ENCODE measurements at regions not wholly inside any gene's neighbourhood (a gene's known extent, or its start where the extent isn't known, plus 50 kb on each side); places are given as distances from the start of the nearest gene placed in this dataset.

DNA sequence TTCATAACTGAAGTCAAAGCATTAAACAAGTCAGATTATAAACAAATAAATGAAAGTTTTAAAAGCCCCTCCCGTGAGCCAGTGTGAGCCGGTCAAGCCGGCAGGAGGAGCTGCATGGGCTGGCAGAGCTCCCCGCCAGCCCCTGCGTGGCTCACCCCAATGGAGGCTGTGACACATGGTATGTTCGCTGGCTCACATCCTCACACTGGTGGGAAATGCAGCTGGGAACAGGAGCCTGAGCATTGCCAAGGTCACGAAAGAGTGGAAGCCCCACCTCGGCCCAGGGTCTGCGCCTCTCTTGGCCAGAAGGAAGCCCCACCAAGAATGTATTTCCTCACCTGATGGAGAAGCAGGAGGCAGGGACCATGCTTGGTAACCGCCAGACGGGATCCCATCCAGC, 261.7 kb upstream of the TCERG1L start:
- Histone ChIP-seq H4K20me1 (ENCODE audit: control insufficient read depth, insufficient read depth) (no peaks in the 10 kb centered on the region), H3K36me3 (ENCODE audit: control insufficient read depth in 2 of 2, insufficient read depth in 2 of 2, low read length in 1 of 2) (no peaks in the 10 kb centered on the region), H3K4me2 (ENCODE audit: control insufficient read depth, insufficient read depth) (no peak overlapping the region), H3K27me3 (replicated peaks in 1 of 2; ENCODE audit: control insufficient read depth in 2 of 2, insufficient read depth in 2 of 2, low read length in 1 of 2) (no peaks in the 10 kb centered on the region), H3K4me3 (no peak overlapping the region), H3K9ac (ENCODE audit: control insufficient read depth, insufficient read depth, low read length) (no peak overlapping the region), H3K9me3 (replicated peaks; ENCODE audit: control insufficient read depth, insufficient read depth, low read length) (no peaks in the 10 kb centered on the region), H3K4me1 (ENCODE audit: control insufficient read depth, insufficient read depth, low read length) (no peaks in the 10 kb centered on the region), H3K79me2 (ENCODE audit: control insufficient read depth, insufficient read depth, low read length) (no peaks in the 10 kb centered on the region), H2AFZ (ENCODE audit: control insufficient read depth, low read depth, low read length) (no peak overlapping the region), H3K27ac (ENCODE audit: control insufficient read depth, insufficient read depth) (no peak overlapping the region)
- in situ Hi-C loops (cut with MboI), result no loop called here
- ChIA-PET POLR2A (no interaction called here), SMC1A (ENCODE audit: uncharacterized antibody, unreplicated experiment) (interaction anchor here (1.3 kb wide), 1 partner anchor 10 kb away, joined by 4 read pairs; no protein-coding TSS in a partner anchor), RAD21 (ENCODE audit: unreplicated experiment) (no interaction called here), CTCF (no interaction called here)
- no peak for DNase-seq (ENCODE audit: low read depth, low spot score)
- intact Hi-C loops (cut with micrococcal nuclease; ENCODE audit: unreplicated experiment), result no loop called here
- no peak for FAIRE-seq
- WGBS (ENCODE audit: insufficient coverage, insufficient replicate concordance, low lambda C conversion rate, missing lambda C conversion rate), result 25% methylated on average over 11 of the region's 11 CpGs
- TF ChIP-seq PAX5 (IDR thresholded peaks at IDR 0.05; ENCODE audit: borderline replicate concordance, low read depth, low read length) (no peak), SMC3 (IDR thresholded peaks at IDR 0.05; ENCODE audit: borderline replicate concordance, low read length) (no peak), NR2C2 (IDR thresholded peaks at IDR 0.05; ENCODE audit: borderline replicate concordance, control insufficient read depth, insufficient read length, low read depth) (no peak), CBX3 (IDR thresholded peaks at IDR 0.05; ENCODE audit: borderline replicate concordance, low read depth) (no peak), MTA2 (IDR thresholded peaks at IDR 0.05; ENCODE audit: low read depth) (no peak), EP300 (IDR thresholded peaks at IDR 0.05; ENCODE audit: borderline replicate concordance in 1 of 2, control insufficient read depth in 1 of 2, low read depth in 2 of 2, low read length in 2 of 2) (no peak), NFYB (IDR thresholded peaks at IDR 0.05; ENCODE audit: insufficient read depth, low read depth, low read length) (no peak), SREBF1 (IDR thresholded peaks at IDR 0.05; ENCODE audit: low read length) (no peak), IRF4 (IDR thresholded peaks at IDR 0.05; ENCODE audit: low read depth, low read length) (no peak), NBN (IDR thresholded peaks at IDR 0.05) (no peak), SPI1 (IDR thresholded peaks at IDR 0.05; ENCODE audit: borderline replicate concordance, insufficient read depth, low read depth, low read length) (no peak), MXI1 (IDR thresholded peaks at IDR 0.05; ENCODE audit: low read depth, low read length) (no peak)
- TF ChIP-seq, protein P1, sequence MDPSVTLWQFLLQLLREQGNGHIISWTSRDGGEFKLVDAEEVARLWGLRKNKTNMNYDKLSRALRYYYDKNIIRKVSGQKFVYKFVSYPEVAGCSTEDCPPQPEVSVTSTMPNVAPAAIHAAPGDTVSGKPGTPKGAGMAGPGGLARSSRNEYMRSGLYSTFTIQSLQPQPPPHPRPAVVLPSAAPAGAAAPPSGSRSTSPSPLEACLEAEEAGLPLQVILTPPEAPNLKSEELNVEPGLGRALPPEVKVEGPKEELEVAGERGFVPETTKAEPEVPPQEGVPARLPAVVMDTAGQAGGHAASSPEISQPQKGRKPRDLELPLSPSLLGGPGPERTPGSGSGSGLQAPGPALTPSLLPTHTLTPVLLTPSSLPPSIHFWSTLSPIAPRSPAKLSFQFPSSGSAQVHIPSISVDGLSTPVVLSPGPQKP (IDR thresholded peaks at IDR 0.05; ENCODE audit: low read depth, low read length), result no peak
- TF ChIP-seq, protein P2, sequence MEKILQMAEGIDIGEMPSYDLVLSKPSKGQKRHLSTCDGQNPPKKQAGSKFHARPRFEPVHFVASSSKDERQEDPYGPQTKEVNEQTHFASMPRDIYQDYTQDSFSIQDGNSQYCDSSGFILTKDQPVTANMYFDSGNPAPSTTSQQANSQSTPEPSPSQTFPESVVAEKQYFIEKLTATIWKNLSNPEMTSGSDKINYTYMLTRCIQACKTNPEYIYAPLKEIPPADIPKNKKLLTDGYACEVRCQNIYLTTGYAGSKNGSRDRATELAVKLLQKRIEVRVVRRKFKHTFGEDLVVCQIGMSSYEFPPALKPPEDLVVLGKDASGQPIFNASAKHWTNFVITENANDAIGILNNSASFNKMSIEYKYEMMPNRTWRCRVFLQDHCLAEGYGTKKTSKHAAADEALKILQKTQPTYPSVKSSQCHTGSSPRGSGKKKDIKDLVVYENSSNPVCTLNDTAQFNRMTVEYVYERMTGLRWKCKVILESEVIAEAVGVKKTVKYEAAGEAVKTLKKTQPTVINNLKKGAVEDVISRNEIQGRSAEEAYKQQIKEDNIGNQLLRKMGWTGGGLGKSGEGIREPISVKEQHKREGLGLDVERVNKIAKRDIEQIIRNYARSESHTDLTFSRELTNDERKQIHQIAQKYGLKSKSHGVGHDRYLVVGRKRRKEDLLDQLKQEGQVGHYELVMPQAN (conservative IDR thresholded peaks at IDR 0.05), result no peak
- TF ChIP-seq, protein P3, sequence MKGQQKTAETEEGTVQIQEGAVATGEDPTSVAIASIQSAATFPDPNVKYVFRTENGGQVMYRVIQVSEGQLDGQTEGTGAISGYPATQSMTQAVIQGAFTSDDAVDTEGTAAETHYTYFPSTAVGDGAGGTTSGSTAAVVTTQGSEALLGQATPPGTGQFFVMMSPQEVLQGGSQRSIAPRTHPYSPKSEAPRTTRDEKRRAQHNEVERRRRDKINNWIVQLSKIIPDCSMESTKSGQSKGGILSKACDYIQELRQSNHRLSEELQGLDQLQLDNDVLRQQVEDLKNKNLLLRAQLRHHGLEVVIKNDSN (IDR thresholded peaks at IDR 0.05; ENCODE audit: borderline replicate concordance, extremely low read length, insufficient read depth, low read depth, low read length), result no peak
- TF ChIP-seq, protein P4, sequence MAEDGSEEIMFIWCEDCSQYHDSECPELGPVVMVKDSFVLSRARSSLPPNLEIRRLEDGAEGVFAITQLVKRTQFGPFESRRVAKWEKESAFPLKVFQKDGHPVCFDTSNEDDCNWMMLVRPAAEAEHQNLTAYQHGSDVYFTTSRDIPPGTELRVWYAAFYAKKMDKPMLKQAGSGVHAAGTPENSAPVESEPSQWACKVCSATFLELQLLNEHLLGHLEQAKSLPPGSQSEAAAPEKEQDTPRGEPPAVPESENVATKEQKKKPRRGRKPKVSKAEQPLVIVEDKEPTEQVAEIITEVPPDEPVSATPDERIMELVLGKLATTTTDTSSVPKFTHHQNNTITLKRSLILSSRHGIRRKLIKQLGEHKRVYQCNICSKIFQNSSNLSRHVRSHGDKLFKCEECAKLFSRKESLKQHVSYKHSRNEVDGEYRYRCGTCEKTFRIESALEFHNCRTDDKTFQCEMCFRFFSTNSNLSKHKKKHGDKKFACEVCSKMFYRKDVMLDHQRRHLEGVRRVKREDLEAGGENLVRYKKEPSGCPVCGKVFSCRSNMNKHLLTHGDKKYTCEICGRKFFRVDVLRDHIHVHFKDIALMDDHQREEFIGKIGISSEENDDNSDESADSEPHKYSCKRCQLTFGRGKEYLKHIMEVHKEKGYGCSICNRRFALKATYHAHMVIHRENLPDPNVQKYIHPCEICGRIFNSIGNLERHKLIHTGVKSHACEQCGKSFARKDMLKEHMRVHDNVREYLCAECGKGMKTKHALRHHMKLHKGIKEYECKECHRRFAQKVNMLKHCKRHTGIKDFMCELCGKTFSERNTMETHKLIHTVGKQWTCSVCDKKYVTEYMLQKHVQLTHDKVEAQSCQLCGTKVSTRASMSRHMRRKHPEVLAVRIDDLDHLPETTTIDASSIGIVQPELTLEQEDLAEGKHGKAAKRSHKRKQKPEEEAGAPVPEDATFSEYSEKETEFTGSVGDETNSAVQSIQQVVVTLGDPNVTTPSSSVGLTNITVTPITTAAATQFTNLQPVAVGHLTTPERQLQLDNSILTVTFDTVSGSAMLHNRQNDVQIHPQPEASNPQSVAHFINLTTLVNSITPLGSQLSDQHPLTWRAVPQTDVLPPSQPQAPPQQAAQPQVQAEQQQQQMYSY (CRISPR knock-in tag; IDR thresholded peaks at IDR 0.05), result no peak
- TF ChIP-seq, protein P5, sequence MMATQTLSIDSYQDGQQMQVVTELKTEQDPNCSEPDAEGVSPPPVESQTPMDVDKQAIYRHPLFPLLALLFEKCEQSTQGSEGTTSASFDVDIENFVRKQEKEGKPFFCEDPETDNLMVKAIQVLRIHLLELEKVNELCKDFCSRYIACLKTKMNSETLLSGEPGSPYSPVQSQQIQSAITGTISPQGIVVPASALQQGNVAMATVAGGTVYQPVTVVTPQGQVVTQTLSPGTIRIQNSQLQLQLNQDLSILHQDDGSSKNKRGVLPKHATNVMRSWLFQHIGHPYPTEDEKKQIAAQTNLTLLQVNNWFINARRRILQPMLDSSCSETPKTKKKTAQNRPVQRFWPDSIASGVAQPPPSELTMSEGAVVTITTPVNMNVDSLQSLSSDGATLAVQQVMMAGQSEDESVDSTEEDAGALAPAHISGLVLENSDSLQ (IDR thresholded peaks at IDR 0.05), result no peak
- no TSS peak for BruUV-seq (replicated peaks)
- no peak for ATAC-seq
